IPS DF 19.7 (cell line): ENCODE measurements at regions not wholly inside any gene's neighbourhood (a gene's known extent, or its start where the extent isn't known, plus 50 kb on each side); places are given as distances from the start of the nearest gene placed in this dataset.

Experiments used
- DNase-seq: peaks from one replicate; pipeline ENCODE4 v3.0.0-alpha.2; 2013; ENCODE audit warnings: low read depth, low spot score

DNA sequence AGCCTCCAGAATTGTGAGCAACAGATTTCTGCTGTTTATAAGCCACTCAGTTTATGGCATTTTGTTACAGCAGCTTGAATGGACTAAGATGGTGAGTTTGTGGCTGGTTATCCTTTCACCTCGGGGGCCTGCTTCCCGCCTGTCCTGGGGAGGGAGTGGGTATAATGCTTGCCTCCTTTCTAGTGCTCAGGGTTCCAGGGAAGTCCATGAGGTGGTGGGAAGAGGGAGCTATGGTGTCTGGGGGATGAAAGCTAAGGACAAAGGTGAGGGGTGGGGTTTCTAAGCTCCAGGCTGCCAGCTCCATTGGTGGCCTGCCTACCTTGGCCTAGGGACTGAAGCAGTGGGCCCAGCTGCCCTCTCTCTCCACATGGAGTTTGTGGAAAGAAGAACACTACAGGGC is 50.2 kb upstream of the SDK2 start:
- no peak for DNase-seq

DNA sequence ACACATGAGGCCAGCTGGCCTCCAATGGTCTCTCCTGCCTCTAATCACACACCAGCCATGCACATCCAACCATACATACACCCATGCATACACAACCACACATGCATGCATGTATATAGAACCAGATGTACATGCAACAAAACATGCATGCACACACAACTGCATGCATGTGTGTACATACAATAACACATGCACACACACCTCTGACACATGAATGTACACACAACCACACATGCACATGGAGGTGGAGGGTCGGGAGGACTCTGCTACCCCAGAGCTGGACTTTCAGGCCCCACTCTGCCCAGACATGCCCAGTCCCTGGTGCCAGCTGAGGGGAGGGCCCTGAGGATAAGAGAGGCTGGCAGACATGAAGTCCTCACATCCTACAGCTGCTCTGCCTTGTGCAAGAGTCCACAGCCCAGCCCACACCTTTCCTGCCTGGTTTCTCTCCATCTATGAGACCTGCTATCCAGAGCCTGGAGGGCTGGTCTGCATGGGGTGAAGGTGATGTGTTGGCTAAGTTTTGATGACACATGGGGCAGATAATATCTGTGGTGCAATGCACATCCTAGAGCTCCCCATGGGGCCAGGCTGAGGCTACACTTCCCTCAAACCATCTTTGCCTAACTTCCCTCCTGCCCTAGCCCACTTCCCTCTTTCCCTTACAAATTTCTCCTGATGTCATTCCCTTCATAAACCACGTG is 50.9 kb upstream of the SDK2 start:
- no peak for DNase-seq

DNA sequence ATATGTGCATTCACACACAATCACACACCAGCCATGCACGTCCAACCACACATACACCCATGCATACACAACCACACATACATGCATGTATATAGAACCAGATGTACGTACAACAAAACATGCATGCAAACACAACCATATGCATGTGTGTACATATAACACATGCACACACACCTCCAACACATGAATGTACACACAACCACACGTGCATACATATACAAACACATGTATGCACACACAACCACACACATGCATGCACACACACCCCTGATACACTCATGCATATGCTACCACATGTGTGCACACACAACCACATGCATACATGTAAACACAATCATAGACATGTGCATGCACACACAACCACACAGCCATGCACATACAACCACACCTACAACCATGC is 52.0 kb upstream of the SDK2 start:
- no peak for DNase-seq

DNA sequence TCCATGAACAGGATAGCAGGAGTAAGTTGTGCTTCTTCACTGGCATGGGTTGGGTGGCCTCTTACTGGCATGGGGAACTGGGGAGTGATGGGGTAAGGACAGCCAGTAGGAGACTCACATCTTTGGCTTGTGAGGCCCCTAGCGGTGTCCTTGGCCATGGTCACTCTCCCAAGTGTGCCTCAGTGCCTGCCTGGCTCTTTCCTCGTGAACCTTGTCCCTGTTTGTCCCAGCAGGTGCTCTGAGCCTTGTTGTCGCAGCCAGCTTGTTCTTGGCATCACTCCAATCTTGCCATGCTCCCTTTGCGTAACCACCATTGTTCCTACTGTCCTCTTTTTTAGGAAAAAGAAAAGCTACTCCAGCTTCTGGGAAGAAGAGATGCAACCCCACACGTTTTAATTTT is 53.6 kb upstream of the SDK2 start:
- DNase-seq = no peak

DNA sequence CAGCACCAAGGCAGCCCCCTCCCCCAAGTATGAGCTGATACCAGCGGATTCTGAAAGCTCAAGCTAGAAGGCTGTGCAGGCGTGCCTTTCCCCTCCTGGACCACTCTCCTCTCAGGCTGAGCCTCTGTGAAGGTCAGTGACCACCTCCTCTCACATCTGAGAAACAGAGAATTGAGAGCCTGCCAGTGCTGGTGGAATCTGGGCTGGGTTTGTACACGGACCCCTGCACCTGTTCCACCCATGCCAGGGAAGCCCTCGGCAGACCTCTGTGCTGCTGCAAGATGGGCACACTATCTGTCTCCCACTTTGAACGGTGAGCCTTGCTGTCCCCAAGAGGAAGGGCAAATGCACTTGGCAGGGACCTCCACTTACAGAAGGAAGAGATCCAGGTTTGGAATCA is 54.7 kb upstream of the SDK2 start:
- DNase-seq = no peak

DNA sequence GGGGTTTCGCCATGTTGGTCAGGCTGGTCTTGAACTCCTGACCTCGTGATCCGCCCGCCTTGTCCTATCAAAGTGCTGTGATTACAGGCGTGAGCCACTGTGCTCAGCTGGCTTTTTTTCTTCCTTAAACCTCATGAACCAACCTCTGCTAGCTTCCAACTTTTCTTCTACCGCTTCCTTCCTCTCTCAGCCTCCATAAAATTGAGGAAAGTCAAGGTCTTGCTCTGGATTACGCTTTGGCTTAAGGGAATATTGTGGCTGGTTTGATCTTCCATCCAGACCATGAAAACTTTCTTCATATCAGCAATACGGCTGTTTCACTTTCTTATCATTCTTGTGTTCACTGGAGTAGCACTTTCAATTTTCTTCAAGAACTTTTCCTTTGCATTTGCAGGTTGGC is 57.5 kb upstream of the SDK2 start:
- no peak for DNase-seq

DNA sequence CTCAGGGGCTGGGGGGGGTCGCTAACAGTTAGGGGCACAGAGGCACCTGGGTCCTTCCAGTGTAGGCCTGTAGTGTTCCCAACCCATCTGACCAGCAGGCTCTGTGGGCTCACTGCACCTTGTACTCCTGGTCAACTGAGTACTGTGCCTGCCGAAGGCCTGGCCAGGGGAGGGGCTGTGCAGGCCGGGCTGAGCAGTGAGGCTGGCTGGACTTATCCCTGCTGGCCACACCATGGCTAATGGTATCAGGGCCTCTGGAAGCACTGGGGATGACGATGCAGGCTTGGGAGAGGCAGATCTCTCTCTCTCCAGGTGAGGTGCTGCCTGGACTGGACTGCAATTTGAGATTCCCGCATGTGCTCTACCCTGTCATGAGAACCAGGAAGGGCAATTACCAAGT is 58.9 kb upstream of the SDK2 start:
- DNase-seq = no peak

DNA sequence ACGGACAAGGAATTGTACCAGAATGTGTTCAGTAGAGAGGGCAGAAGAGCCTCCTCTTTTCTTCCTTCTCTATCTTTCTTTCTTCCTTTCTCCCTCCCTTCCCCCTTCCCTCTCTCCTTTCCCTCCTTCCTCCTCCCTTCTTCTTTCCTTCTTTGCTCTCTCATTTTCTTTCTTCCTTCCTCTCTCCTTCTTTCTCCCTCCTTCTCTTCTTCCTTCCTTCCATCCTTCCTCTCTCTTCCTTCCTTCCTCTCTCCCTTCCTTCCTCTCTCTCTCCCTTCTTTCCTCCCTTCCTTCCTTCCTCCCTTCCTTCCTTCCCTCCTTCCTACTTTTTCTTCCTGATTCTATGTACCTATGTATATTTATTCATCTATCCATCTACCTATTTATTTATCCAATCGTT is 59.7 kb upstream of the SDK2 start:
- DNase-seq = no peak

DNA sequence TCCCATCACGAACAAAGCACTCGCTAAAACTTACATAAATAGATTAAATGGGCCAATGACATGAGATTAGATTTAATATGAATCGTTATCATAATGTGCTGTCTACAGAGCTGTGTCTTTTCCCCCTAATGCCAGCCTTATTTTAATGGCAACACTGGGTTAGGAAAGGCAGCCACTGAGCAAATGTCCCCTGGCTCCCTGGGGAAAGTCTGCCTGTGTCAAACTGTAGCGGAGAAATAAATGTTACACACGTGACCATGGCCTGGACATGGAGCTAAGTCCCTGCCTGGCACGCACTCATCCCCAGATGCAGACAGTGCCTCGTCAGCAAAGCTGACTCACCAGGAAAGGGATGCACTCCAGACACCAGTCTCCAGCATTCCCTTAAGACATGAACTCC is 61.3 kb upstream of the SDK2 start:
- DNase-seq = no peak

DNA sequence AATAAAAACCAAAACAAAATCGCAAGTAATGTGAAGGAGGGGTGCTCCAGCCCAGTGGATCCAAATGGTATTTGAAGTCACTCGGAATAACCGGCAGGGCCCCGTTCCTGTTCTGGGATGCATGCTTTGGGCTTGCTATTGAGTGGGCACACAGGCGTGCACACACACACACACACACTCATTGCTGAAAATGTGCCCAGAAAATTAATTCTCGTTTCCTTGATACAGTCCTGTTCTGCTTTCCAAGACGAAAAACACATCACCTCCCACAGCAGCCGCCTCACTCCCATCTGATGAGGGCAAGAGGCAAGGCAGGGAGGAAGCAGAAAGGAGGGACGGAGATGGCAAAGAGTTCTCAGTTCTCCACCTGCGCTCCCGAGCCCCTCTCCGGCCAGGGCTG is 62.2 kb upstream of the SDK2 start:
- no peak for DNase-seq

DNA sequence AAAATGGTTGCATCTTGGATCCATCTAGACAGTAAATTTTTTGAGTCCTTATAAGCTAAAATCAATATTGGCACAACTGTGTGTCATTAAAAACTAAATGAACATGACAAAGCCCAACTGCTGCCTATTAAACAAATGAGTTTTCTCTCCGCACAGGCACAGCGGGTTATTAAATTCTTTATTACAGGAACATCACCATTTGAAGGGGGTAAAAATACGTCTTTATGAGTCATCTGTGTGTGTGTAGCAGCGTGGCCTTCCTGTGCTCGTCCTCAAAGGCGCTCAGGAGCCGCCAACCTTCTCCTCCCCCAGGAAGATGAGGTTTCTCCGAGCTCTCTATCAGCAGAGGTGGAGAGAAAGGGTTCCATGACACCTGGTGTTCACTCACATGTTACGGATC is 62.6 kb upstream of the SDK2 start:
- DNase-seq = no peak

DNA sequence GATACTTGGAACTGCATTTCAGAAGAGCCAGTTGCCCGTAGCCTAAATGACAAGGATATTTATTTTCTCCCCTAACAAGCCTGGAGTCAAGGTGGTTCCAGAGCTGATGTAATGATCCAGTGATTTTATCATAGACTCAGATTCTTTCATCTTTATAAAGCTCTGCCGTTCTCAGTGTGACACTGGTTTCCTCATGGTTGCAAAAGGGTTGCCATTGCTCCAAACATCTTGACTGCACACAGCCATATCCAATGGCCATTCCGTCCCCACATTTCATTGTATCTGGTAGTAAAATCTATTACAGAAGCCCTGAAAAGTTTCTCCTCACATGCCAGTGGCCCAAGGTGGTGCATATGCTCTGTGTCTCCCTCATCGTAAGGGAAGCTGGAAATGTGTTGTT is 63.1 kb upstream of the SDK2 start:
- no peak for DNase-seq

DNA sequence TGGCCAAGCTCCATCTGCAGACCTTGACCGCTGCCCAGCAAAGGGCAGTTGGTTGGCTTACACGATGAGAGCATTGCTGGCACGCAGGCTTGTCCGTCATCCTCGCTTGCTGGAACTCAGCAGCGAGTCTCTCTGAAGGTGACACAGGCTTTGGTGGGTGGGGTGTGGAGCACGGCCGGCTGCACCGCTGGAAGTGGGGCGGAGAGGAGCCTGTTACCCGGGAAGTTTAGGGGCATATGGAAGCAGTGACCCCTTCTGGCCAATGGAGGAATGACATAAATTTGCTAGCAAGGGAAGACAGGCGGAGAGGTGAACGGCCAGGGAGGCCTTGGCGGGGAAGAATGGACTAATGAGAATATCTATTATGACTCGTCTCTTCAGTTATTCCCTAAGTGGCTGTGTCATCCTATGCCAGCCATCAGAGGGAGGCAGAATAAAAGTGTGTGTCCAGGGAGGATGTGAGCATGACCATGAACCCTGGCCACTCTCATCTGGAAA is 65.9 kb upstream of the SDK2 start:
- DNase-seq = no peak

DNA sequence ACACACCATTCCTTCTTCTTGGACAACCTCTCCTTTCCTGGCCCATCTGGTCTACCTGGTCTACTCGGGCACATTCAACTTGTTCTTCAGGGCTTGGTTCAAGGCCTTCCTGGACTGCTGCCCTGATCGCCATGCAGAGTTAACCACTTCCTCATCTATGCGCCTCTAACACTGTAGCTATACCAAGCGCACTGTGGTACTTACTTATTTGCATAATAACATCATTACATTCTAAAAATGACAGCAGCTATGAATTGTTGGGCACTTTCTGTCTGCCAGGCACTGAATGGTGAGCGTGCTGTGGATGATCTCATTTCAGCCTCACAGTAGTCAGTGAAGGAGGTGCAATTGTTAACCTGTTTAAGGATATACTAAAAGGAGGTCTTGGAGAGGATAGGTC is 66.9 kb upstream of the SDK2 start:
- no peak for DNase-seq

DNA sequence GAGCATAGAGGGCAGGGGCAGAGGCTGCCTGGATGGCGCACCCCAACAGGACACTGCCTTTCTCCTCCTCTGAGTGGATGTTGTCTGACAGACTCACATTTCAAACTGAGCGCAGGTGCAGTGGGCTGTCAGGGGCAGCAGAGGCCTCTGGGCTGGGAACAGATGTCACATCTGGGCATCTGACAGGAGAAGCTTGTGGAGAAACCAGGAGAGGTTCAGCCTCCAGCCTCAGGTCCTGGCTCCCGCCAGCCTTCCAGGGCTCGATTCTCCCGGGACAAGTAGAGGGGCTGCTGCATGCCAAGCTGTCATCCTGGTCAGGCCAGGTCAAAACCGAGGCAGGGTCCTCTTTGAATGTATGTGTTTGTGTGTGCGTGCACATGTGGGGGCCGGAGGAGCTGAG is 67.7 kb upstream of the SDK2 start:
- DNase-seq = no peak

DNA sequence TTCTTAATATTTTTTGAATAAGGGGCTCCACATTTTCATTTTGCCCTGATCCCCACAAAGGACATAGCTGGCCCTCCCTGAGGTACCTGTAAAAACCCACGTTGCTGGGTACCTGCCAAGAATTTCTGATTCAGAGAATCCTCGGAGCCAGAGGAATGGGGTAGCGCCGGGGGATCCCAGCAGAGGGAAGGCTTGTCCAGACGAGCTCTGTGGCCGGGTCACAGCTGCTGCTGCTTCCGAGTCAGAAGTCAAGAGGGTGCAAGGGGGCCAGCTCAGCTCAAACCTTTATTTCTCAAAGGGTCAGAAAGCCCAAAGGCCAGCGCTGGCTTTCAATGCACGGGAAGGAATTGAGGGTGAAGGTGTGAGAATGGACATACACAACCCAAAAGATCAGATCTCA is 68.9 kb upstream of the SDK2 start:
- no peak for DNase-seq

DNA sequence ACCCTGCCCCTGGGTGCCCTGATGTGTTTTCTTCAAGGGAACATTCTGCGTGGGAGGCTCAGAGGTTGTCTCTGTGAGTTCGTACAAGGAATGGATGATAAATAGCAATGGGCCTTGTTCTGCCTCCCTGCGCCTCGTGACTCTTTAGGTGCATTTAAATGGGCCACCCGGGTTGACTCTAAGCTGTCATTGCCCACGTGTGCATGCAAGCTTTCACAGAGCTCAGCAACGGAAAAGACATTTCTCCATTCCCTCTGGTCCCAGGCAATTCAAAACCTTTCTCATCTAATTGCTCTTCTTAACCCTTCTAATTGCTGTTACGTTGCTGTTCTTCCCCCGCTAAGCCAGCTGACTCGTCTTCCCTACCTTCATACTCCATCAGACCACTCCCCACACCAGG is 71.5 kb upstream of the SDK2 start:
- no peak for DNase-seq

DNA sequence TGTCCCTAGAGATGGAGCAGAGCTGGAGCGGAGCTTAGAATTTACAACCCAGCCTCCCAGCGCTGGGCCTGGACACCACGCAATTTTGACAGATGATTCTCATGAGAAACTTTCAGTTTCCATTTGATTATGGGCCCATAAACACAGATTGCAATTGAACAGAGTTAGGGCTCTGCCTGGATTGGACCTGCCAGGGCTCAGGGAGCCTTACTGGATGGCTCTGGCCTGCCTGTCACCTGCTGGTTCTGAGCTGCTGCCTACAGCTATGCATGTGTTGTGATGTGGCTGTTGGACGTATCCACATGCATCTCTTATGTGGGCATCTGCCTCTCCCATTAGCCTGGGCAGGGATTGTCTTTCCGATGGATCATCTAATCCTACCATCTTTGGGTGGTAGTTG is 73.4 kb upstream of the SDK2 start:
- no peak for DNase-seq

DNA sequence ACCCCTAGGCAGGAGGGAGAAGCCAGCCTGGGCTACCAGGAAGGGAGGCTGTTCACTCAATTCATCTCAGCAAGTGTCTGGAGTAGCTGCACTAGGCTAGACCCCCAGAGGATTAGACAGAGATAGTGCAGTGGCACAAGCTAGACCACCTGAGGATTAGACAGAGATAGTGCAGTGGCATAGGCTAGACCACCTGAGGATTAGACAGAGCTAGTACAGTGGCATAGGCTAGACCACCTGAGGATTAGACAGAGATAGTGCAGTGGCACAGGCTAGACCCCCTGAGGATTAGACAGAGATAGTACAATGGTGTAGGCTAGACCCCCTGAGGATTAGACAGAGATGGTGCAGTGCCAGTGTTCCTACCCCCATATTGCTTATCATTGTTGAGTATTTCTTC is 74.1 kb upstream of the SDK2 start:
- no peak for DNase-seq

DNA sequence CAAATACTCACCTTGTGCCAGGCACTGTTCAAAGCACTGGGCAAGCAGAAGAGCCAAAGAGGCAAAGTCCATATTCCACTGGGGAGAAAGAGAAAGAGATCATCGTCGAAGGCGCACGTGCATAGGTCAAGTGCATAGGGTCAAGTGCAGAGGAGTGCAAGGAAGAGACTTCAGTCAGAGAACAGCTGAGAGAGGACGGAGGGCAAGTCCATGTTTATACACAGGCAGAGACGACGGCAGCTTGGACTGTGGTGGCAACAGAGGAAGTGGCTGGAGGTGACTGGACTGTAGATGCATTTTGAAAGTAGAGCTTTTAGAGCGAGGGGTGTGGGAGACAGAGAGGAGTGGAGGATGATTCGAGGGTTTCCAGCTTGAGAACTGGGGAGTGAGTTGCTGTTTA is 74.7 kb upstream of the SDK2 start:
- DNase-seq = no peak

DNA sequence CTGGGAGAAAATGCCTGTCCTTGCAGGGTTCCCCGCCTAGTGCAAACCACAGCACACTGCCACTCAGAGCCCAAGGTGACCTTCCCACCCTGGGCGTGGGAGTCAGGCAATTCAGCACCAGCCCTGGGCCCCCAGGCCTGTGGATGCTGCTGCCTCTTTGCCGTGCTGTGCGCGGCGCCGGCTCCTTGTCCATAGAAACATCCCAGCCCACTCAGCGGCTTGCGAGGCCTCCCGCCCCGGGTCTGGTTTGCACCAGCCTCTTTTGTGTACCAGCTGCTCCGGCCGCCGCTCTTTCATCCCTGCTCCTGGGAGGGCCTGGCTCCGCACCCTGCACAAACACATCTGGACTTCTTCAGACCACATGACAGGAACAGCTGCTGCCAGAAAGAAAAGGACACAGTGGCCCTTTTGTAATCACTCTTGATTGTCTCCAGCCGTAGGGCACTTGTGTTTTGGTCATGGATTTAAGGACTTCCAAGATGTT is 75.4 kb upstream of the SDK2 start:
- no peak for DNase-seq

DNA sequence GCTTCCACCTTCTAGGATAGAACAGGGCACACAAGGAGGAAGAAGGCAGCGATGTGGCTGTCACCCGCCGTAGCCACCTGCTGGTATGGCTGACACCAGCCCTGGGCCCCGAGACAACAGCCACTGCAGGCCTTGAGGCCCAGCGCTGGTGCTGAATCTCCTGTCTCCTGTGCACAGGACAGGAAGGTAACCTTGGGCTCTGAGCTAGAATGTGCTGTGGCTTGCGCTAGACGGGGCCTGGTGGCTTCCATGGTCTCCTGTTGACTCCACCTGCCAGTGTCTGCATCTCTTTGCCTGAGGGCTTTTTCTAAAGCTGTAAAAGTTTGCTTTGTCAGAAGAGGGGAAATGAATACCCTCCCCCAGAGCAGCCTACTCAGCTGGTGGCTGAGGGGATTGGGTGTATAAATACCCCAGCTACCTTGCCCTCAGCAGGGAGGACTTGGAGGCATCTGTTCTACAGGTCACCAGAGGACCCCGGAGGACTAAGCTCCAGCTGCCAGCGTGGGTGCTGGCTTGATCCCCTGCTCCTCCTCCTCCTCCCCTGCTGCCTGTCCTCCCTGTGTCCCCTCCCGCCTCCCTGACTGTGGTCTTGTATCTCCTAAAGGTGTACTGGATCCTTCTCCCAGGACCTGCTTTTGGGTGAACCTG is 76.1 kb upstream of the SDK2 start:
- DNase-seq = no peak

DNA sequence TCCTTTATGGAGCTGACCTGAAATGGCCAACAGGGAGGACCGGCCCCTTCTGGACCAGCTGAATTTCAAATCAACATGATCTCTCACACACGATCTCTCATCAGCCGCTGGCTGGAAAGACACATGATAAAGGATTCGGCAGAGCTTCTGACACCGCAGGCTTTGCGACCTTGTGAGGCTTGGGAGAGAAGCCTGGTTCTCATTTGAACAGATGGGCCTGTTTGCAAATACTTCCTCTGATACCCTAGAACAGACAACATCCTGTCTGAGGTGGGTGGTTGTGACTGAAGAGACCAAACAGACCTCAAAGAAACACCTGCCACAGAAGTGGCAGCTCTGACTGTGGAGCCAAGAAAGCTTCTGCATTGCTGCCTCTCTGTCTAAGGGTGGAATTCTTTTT is 77.9 kb upstream of the SDK2 start:
- no peak for DNase-seq

DNA sequence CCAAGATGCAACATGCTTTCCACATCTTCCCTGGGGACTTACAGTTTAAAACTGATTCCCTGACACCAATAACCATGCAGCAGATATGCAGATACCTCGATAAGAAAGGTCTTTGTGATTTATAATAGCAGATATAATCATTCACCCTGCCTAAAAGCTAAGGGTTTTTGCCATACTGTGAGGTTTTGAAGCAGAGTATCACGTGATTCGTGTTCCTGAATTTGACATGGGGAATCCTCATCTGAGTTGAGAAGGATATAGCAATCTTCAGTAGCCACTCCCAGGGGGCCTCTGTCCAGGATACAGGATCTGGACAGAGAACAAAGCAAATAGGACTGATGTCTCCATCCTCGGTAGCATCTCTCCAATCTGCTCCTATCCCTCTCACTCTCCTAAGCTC is 79.1 kb upstream of the SDK2 start:
- DNase-seq = no peak
